IMR-90 (cell line): ENCODE measurements at regions not wholly inside any gene's neighbourhood (a gene's known extent, or its start where the extent isn't known, plus 50 kb on each side); places are given as distances from the start of the nearest gene placed in this dataset.

Experiments used
- ATAC-seq: fragments of 200-7000 bp; cut with Tn5 transposase; 2 replicates; pipeline ENCODE4 v1.9.1; 2020; ENCODE audit warnings: low read depth, mild to moderate bottlenecking, moderate library complexity
- BruUV-seq: library from RNA; stranded (reverse); fragments of 400-500 nt; replicated peaks from 2 replicates; lab custom pipeline; 2021; lab: Mats Ljungman, UMichigan
- CTCF ChIA-PET: fragments of 300-600 bp; formaldehyde crosslinking; extraction: SDS; loops from one replicate; lab custom pipeline; 2021; ENCODE audit warnings: antibody characterized with exemption; lab: Yijun Ruan, JAX
- POLR2A ChIA-PET: fragments of 300-600 bp; sonication (Branson Sonifier 250); formaldehyde crosslinking; loops from one replicate; lab custom pipeline; 2022; ENCODE audit warnings: antibody characterized with exemption; ENCODE audit not compliant: unreplicated experiment; lab: Charles Lee
- DNase-seq: peaks from one replicate; pipeline ENCODE4 v3.0.0; 2013
- H2AFZ ChIP-seq: replicated peaks from 2 replicates; pipeline ENCODE3; 2013; ENCODE audit warnings: low read length, mild to moderate bottlenecking; ENCODE audit not compliant: poor library complexity
- H2AK5ac ChIP-seq: 2 replicates; pipeline ENCODE4 v1.6.1; 2013; ENCODE audit warnings: low read depth, low read length, inconsistent platforms
- H2AK9ac ChIP-seq: replicated peaks from 2 replicates; pipeline ENCODE3; 2013; ENCODE audit warnings: mild to moderate bottlenecking, low read depth, low read length, moderate library complexity; ENCODE audit not compliant: poor library complexity
- H2BK120ac ChIP-seq: 2 replicates; pipeline ENCODE4 v1.6.1; 2013; ENCODE audit warnings: low read depth, low read length, inconsistent platforms
- H2BK15ac ChIP-seq: 3 replicates; pipeline ENCODE4 v1.6.1; 2013; ENCODE audit warnings: low read depth, low read length, inconsistent platforms
- H2BK20ac ChIP-seq: 2 replicates; pipeline ENCODE4 v1.6.1; 2013; ENCODE audit warnings: low read depth, mild to moderate bottlenecking, inconsistent platforms, low read length, moderate library complexity
- H2BK5ac ChIP-seq: 2 replicates; pipeline ENCODE4 v1.6.1; 2013; ENCODE audit warnings: mild to moderate bottlenecking, low read depth, low read length, inconsistent platforms; ENCODE audit not compliant: poor library complexity, severe bottlenecking
- H3K14ac ChIP-seq: replicated peaks from 2 replicates; pipeline ENCODE4 v1.6.1; 2013; ENCODE audit warnings: low read depth, low read length, inconsistent platforms
- H3K18ac ChIP-seq: 2 replicates; pipeline ENCODE4 v1.6.1; 2013; ENCODE audit warnings: low read depth, low read length, control low read depth
- H3K23ac ChIP-seq: 2 replicates; pipeline ENCODE4 v1.6.1; 2013; ENCODE audit warnings: low read depth, low read length, inconsistent platforms
- H3K27ac ChIP-seq: 2 replicates; pipeline ENCODE4 v1.5.1; 2013; ENCODE audit warnings: mild to moderate bottlenecking, control low read depth, low read length; ENCODE audit not compliant: insufficient read depth
- H3K27me3 ChIP-seq: 2 replicates; pipeline ENCODE4 v1.6.1; 2013; ENCODE audit warnings: low read length; ENCODE audit not compliant: control insufficient read depth, insufficient read depth
- H3K36me3 ChIP-seq: 2 replicates; pipeline ENCODE4 v1.6.1; 2013; ENCODE audit warnings: low read length, mixed read lengths; ENCODE audit not compliant: control insufficient read depth, insufficient read depth
- H3K4ac ChIP-seq: 2 replicates; pipeline ENCODE4 v1.6.1; 2013; ENCODE audit warnings: low read depth, low read length, inconsistent platforms
- H3K4me1 ChIP-seq: 2 replicates; pipeline ENCODE4 v1.6.1; 2013; ENCODE audit warnings: low read length, mixed read lengths; ENCODE audit not compliant: control insufficient read depth, insufficient read depth
- H3K4me2 ChIP-seq: 2 replicates; pipeline ENCODE4 v1.6.1; 2013; ENCODE audit warnings: low read depth, mild to moderate bottlenecking, control low read depth, low read length, moderate library complexity
- H3K4me3 ChIP-seq: 2 replicates; pipeline ENCODE4 v1.5.1; 2013; ENCODE audit warnings: low read depth, mild to moderate bottlenecking, control low read depth, low read length, moderate library complexity; ENCODE audit not compliant: insufficient read depth
- H3K56ac ChIP-seq: 2 replicates; pipeline ENCODE4 v1.6.1; 2013; ENCODE audit warnings: low read length, inconsistent platforms; ENCODE audit not compliant: insufficient read depth; ENCODE audit errors: extremely low read depth
- H3K79me1 ChIP-seq, 2 experiments: 2 replicates each; pipeline ENCODE4 v1.6.1; 2013; ENCODE audit warnings: low read length in 2 of 2, inconsistent platforms in 1 of 2, low read depth in 1 of 2
- H3K9ac ChIP-seq: 2 replicates; pipeline ENCODE4 v1.6.1; 2013; ENCODE audit warnings: low read depth, low read length, control low read depth
- H3K9me1 ChIP-seq: 2 replicates; pipeline ENCODE4 v1.6.1; 2013; ENCODE audit warnings: low read length, inconsistent platforms; ENCODE audit not compliant: insufficient read depth
- H3K9me3 ChIP-seq: 2 replicates; pipeline ENCODE4 v1.6.1; 2013; ENCODE audit warnings: low read length; ENCODE audit not compliant: control insufficient read depth, insufficient read depth
- H4K20me1 ChIP-seq: 2 replicates; pipeline ENCODE4 v1.6.1; 2013; ENCODE audit warnings: low read length, inconsistent platforms; ENCODE audit not compliant: insufficient read depth
- H4K5ac ChIP-seq: 2 replicates; pipeline ENCODE4 v1.6.1; 2013; ENCODE audit warnings: mild to moderate bottlenecking, low read depth, low read length, control low read depth
- H4K8ac ChIP-seq, 2 experiments: 2 replicates each; pipeline ENCODE4 v1.6.1; 2013; ENCODE audit warnings: low read depth in 2 of 2, low read length in 2 of 2, control low read depth in 1 of 2, inconsistent platforms in 1 of 2
- H4K91ac ChIP-seq: 2 replicates; pipeline ENCODE4 v1.6.1; 2013; ENCODE audit warnings: low read depth, low read length, inconsistent platforms; ENCODE audit not compliant: insufficient read depth
- BHLHE40 ChIP-seq: fragments of 150-350 bp; IDR thresholded peaks from 2 replicates; pipeline ENCODE4 v1.6.1; 2016; ENCODE audit warnings: mild to moderate bottlenecking, low read depth, low read length
- CEBPB ChIP-seq: IDR thresholded peaks from 2 replicates; pipeline ENCODE4 v1.6.1; 2012; ENCODE audit warnings: low read depth, low read length, improper control_type of control experiment
- CTCF ChIP-seq: conservative IDR thresholded peaks from 2 replicates; pipeline ENCODE4 v1.5.1; 2012; ENCODE audit warnings: mild to moderate bottlenecking, low read depth, low read length, improper control_type of control experiment
- FOS ChIP-seq: fragments of 150-350 bp; IDR thresholded peaks from 2 replicates; pipeline ENCODE4 v1.6.1; 2016; ENCODE audit warnings: low read depth, low read length
- MAFK ChIP-seq: IDR thresholded peaks from 2 replicates; pipeline ENCODE4 v1.6.1; 2012; ENCODE audit warnings: low read depth, low read length, improper control_type of control experiment
- MAZ ChIP-seq: IDR thresholded peaks from 2 replicates; pipeline ENCODE4 v1.6.1; 2012; ENCODE audit warnings: low read depth, mild to moderate bottlenecking, low read length, improper control_type of control experiment, moderate library complexity, borderline replicate concordance
- MXI1 ChIP-seq: IDR thresholded peaks from 2 replicates; pipeline ENCODE4 v1.6.1; 2012; ENCODE audit warnings: low read depth, mild to moderate bottlenecking, low read length, moderate library complexity, borderline replicate concordance
- NFE2L2 ChIP-seq: fragments of 150-350 bp; IDR thresholded peaks from 2 replicates; pipeline ENCODE4 v1.6.1; 2016; ENCODE audit warnings: low read depth, mild to moderate bottlenecking, low read length
- POLR2A ChIP-seq: IDR thresholded peaks from 2 replicates; pipeline ENCODE4 v1.6.1; 2012; ENCODE audit warnings: mild to moderate bottlenecking, low read depth, low read length
- RAD21 ChIP-seq: IDR thresholded peaks from 2 replicates; pipeline ENCODE4 v1.6.1; 2012; ENCODE audit warnings: low read length, improper control_type of control experiment
- USF2 ChIP-seq: fragments of 150-350 bp; IDR thresholded peaks from 2 replicates; pipeline ENCODE4 v1.6.1; 2017; ENCODE audit warnings: mild to moderate bottlenecking, antibody characterized with exemption, low read length, low read depth
- WGBS, 2 experiments: methylation state at CpG; one replicate each; pipeline versions ENCODE4 v1.1.5 to v1.1.7; 2013; ENCODE audit warnings: missing lambda C conversion rate in 2 of 2; ENCODE audit not compliant: insufficient read length in 1 of 2; ENCODE audit errors: extremely low coverage in 2 of 2; 5-methylcytosine and 5-hydroxymethylcytosine counted together
- dilution Hi-C: fragments of 300-500 bp; cut with HindIII; formaldehyde crosslinking; loops from one replicate; pipeline ENCODE4 v1.14.3; 2018; ENCODE audit warnings: low sequenced_read_pairs; ENCODE audit not compliant: unreplicated experiment
- in situ Hi-C: fragments of 300-500 bp; cut with MboI; formaldehyde crosslinking; loops from 3 replicates; pipeline ENCODE4 v1.14.3; 2019; ENCODE audit warnings: low sequenced_read_pairs, inconsistent platforms, mixed read lengths
- intact Hi-C: fragments of 100-400 bp; cut with micrococcal nuclease; formaldehyde crosslinking; loops from 2 replicates; pipeline ENCODE4 v1.10.0; 2022

- Histone ChIP-seq H3K9ac (no peak overlapping the region), H3K4me1 (no peaks in the 10 kb centered on the region), H3K27me3 (no peaks in the 10 kb centered on the region), H3K36me3 (no peaks in the 10 kb centered on the region), H3K23ac (no peak overlapping the region), H2AK5ac (no peak overlapping the region), H3K79me1 (no peaks in the 10 kb centered on the region), H3K27ac (no peak overlapping the region), H3K56ac (no peak overlapping the region), H4K91ac (no peak overlapping the region), H4K5ac (no peak overlapping the region), H3K4me3 (no peak overlapping the region), H2BK20ac (no peak overlapping the region), H3K9me1 (no peaks in the 10 kb centered on the region), H4K20me1 (no peaks in the 10 kb centered on the region), H2AK9ac (no peak overlapping the region), H3K18ac (no peak overlapping the region), H2BK5ac (no peak overlapping the region), H3K4me2 (no peak overlapping the region), H4K8ac (no peak overlapping the region), H2AFZ (no peak overlapping the region), H3K14ac (no peak overlapping the region), H3K4ac (no peak overlapping the region), H2BK15ac (no peak overlapping the region), H3K9me3 (peaks cover 4% of the 10 kb centered on the region), H2BK120ac (no peak overlapping the region)
- ATAC-seq (no peak), DNase-seq (no peak)
- TF ChIP-seq MXI1 (no peak), MAZ (no peak), CEBPB (no peak), FOS (no peak), USF2 (no peak), BHLHE40 (no peak), NFE2L2 (no peak), MAFK (no peak), CTCF (no peak), POLR2A (no peak), RAD21 (no peak)
- 17% methylated on average over 2 of the region's 4 CpGs; no CpG with 5 or more reads in 1 of the 2 experiments for WGBS, 2 experiments
- POLR2A ChIA-PET: no interaction called here
- intact Hi-C loops (no loop called here), in situ Hi-C loops (no loop called here), dilution Hi-C loops (no loop called here)
- no TSS peak for BruUV-seq
- CTCF ChIA-PET: no interaction called here
Observed at GRCh38 chr1:208772891-208773290, 528.7 kb upstream of the PLXNA2 start.
